GM18951 (cell line): ENCODE measurements at regions not wholly inside any gene's neighbourhood (a gene's known extent, or its start where the extent isn't known, plus 50 kb on each side); places are given as distances from the start of the nearest gene placed in this dataset.

Experiments
- POLR2A ChIP-seq: IDR thresholded peaks from 4 replicates; pipeline ENCODE4 v1.6.1; 2011; ENCODE audit warnings: mild to moderate bottlenecking; ENCODE audit not compliant: insufficient read length, insufficient read depth; ENCODE audit errors: extremely low read depth
- in situ Hi-C: fragments of 300-500 bp; cut with MboI; formaldehyde crosslinking; loops from one replicate; pipeline ENCODE4 v1.12.0; 2022; ENCODE audit warnings: low sequenced_read_pairs, mixed read lengths, inconsistent platforms; ENCODE audit not compliant: unreplicated experiment

DNA sequence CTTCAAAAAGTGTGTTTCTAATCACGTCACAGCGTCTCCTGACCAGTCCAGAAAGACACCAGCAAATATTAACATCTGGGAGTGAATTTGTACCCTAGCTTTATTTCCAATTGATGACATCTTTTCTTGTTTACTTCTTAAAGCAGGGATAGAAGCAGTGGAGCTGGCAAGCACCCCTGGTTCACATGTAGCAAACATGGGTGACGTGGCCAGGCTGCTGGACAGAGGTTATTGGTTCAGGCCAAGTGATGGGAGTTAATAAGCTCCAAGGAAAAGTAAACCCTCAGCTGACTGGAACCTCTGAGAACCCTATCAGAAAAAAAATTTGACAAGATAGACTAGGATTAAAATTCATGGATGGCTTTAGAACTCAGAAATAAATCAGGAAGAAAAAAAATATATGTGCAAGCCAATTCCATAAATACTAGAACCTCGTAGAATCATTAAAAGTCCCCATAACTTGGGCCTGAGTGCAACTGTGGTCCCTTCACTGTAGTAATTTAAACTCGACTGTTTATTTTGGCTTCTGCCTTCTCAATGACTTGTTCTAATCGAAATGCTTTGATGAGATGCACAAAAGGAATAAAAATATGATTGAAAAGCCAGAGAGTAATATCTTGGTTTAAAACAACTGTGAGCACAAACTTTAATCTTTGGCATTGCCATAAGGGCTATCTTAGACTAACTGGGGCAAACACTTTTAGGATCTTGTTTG is 121.5 kb upstream of the CTAGE1 start:
- in situ Hi-C loops: no loop called here
- no peak for TF ChIP-seq POLR2A

DNA sequence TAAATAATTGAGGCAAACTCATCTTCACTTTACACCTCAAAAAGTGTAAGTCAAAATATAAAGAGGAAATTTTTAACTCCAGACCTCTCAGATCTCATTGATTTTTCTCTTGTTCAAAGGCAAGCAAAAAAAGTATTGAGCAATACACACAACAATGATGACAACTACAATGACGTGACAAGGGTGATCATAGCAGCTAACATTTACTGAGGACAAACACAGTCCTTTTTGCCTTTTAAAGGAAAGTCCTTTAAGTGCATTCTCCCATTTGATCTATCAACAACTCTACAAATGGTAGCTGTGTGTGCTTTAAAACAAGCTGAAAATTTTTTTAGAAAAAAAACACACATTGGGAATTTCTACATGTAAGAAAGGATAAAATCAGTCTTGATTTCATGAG is 123.5 kb upstream of the CTAGE1 start:
- TF ChIP-seq POLR2A: no peak
- in situ Hi-C loops: no loop called here

DNA sequence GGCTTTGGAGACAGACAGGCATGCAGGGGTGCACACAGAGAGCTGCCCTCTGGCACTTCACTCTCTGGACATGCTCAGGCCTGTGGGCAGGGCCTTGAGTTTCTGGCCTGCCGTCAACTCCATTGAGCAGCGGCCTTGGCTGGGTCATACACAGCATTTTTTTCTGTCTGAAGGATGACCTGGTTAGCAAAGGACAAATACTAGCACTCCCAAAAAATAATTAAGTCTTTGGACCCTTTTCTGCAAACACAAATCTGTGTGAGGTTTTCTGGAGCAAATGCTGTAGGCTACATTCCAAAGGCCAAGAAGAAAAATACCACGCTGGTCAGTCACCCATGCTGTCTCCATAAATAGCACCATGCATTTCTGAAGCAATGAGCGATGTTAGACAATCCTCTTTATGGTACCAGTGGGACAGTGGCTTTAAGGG is 124.7 kb upstream of the CTAGE1 start:
- no peak for TF ChIP-seq POLR2A
- in situ Hi-C loops: no loop called here

DNA sequence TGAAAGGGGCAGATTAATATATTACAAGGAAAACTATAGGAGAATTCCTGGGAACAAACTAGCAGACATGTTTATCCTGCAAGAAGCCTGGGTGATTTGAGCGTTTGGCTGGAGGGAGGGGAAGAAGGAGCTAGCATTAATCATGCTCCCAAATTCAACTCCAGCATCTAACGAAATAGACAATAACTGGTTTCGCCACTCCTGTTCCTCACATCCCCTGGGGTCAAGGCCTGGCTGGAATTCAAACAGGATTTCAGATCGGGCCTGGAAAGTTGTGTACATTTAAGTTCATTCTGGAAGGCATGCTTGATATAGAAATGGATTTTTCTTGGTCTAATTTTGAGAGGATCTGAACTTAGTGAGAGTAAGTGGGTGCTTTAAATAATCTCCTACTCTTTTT is 126.1 kb upstream of the CTAGE1 start:
- in situ Hi-C loops: no loop called here
- no peak for TF ChIP-seq POLR2A

DNA sequence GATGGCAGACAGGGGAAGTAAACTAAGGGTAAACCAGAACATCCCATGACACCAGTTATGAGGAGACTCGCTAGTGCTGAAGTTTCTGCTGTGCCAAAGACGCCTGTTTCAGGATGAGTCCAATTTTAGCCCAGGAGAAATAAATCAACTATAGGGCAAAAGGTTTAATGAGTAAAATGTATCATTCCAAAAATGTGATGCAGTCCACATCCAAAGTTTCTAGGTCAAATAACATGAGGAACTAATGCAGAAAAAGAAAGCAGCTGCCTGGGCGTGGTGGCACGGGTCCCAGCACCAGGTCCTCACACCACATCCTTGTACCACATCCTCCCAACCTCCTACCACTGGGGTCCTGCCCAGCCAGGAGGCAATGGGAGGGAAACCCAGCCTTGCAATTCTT is 126.9 kb upstream of the CTAGE1 start:
- in situ Hi-C loops: no loop called here
- TF ChIP-seq POLR2A: no peak

DNA sequence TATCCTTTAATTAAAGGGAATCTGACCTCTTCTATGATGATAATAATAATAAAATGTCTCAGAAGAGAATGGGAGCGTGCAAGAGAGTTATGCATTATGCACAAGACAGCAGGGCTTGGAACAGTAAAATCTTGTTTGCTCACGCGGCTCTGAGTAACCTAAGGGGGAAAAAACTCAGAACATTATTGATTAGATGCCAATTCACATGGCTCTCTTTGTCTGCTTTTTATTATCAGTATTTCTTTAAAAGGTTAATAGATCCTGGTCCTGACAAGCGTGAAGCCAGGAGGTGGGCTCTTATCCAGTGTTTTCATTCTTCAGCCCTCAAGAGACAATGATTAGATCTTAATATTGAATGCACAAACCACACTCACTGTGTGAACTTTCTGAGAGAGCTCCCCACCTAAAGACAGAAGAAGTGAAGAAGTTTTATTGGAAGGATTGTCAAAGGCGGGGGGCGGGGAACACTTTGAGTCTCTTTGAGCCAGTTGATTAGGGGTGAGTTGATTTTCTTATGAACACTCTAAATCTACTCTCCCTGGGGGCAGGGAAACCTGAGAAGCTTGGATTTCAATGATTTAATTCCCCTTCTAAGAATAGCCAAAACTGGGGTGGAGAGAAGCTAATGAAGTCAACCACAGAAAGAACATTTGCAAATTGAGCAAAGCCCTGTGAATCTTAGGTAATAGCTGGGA is 127.5 kb upstream of the CTAGE1 start:
- in situ Hi-C loops: no loop called here
- TF ChIP-seq POLR2A: no peak

DNA sequence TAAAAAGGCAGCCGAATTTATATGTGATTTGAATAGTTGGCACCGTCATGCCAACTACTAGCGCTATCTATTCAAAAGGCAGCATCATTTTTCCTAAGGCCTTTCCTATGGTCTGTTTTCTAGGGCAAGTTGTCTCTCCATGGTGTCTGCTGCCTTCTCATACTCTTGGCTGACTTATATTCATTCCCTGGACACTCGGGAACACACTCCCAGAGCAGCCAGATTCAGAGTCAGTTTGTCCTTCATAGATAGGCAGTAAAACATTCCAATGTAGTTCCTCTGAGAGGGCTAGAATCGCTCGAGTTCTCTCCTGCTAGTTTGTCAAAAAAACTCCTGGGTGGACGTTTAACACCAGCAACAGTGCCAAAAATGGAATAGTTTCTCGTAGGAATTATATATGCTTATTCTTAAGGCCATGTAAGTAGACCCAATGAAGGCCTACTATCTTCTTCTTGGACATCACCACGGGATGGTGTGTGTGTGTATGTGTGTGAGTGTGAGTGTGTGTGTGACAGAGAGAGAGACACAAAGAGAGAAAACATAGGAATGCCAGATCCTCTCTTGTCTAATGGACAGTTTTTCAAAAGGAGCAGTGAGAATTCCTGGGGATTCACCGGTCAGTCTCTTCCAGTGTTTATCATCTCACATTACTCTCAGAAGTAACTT is 129.3 kb upstream of the CTAGE1 start:
- no peak for TF ChIP-seq POLR2A
- in situ Hi-C loops: no loop called here

DNA sequence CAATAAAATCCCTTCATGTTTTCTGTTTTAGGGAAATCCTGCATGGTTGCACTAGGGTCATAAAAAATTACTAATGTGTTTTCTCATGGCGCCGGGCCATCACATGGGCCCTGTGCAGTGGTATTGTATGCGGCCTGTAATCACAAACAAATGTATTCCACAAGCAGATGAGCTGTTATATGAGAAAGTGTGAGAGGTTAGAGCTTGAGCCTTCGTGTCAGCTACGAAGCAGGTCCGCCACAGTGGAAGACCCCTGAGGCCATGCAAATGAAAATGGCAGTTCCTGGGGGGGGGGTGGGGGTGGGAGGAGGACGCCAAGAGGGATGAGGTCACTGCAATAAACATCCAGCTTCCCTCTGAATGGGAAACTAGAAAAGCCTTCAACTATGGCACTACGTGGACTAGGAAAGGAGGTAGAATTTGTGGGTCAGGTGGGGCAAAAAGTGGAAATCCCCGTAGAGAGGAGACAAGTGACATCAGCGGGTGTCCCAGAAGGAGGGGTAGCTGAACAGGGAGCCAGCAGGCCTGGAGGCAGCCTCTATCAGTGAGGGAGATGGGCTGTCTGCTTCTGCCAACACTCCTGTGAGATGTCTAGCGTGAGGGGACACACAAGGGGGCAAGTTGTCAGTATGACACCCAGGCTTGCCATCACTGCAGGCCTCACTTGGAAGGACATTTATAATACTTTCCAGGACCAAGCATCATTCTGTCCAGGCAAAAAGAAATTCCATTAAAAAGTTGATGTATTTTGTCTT is 130.3 kb upstream of the CTAGE1 start:
- no peak for TF ChIP-seq POLR2A
- in situ Hi-C loops: no loop called here

DNA sequence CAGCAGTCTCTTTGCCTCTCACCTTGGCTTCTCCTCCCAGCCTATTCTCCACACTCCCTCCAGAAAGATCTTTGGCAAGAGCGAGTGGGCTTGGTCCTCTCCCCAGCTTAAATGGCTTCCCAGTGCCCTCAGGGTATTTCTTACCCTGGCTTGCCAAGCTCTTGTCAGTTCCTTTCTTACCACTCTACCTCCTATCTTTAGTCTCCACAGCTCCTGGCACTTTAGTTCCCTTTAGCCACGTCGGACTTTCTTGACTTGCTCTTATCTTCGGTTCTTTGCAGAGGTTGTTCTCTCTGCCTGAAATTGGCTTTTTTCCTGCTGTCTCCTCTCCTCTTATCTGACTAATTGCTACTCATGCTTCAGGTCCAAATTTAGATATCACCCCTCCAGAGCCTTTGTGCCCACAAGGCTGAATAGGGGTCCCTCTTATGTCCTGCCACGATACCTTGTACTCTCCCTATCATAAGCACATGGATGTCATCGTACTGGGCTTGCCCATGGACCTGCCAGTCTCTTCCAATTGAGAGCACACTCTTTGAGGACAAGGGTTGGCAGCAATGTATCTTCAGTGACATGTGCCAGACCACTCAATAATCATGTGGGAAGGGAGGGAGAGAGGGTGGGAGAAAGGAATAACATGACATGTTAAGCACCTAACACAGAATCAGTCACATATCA is 131.7 kb upstream of the CTAGE1 start:
- in situ Hi-C loops: no loop called here
- TF ChIP-seq POLR2A: no peak

DNA sequence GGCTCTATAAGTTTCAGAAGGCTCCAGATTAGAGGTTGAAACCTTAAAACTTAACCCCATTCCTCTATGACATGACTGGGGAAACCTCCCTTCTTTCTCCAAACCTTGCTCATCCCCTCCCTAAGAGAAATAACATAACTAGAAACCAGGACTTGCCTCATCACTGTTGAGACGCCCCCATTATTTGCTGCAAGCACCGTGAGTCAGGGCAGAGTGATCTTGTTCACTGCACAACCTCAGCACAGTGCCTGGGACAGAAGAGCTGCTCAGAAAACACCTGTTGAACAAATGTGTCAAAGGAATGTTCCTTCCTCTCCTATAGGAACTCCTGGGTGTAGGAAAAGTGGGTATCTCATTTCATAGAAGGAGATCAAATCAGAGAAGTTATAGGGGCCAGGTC is 132.7 kb upstream of the CTAGE1 start:
- no peak for TF ChIP-seq POLR2A
- in situ Hi-C loops: loop anchor here (25.0 kb wide), 1 partner anchor 1363 kb away; no protein-coding TSS in a partner anchor

DNA sequence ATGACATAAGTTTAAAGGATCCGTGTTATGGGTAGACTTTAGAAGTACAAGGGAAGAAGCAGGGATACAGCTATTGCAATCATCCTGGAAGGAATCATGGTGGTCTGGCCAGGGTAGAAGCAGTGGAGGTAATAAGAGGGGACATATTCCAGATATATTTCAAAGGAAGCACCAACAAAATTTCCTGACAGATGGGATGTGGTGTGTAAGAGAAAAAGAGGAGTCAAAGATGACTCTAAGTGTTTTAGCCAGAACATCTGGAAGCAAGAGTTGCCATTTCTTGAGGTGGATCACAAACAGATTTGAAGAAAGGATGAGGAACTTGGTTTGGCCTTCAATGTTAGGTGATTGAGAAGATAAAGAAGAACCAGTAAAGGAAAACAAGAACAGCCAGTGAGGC is 133.1 kb upstream of the CTAGE1 start:
- no peak for TF ChIP-seq POLR2A
- in situ Hi-C loops: loop anchor here (25.0 kb wide), 1 partner anchor 1364 kb away; no protein-coding TSS in a partner anchor

DNA sequence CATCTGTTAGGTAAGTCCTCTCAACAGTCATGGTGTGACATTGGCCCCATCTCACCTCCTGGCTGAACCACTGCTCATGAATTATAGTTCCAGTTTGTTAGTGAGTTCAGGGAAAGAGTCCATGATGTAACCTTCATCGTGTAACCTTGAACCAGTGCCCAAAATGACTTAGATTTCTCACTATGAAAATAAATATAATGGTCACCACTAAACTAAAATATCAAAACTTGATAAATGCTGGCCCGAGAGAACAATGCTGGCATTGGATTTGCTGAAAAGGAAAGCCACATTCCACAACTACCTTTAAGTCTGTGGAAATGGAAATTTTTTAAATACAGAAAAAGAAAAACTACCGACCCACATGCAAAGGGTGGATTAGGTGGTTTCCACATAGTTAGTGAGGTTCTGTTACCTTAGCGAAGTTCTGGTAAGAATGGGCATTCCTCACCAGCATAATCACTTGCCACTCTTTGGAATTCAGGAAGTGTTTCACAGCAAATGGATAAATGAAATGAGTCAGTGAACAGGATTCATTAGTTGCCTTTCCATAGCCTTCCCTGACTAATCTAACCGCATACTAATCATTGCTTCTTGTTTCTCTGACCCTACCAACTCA is 133.9 kb upstream of the CTAGE1 start:
- in situ Hi-C loops: loop anchor here (25.0 kb wide), 1 partner anchor 1364 kb away; no protein-coding TSS in a partner anchor
- TF ChIP-seq POLR2A: no peak
